ENCODE measurements at regions not wholly inside any gene's neighbourhood (a gene's known extent, or its start where the extent isn't known, plus 50 kb on each side); places are given as distances from the start of the nearest gene placed in this dataset.

DNA sequence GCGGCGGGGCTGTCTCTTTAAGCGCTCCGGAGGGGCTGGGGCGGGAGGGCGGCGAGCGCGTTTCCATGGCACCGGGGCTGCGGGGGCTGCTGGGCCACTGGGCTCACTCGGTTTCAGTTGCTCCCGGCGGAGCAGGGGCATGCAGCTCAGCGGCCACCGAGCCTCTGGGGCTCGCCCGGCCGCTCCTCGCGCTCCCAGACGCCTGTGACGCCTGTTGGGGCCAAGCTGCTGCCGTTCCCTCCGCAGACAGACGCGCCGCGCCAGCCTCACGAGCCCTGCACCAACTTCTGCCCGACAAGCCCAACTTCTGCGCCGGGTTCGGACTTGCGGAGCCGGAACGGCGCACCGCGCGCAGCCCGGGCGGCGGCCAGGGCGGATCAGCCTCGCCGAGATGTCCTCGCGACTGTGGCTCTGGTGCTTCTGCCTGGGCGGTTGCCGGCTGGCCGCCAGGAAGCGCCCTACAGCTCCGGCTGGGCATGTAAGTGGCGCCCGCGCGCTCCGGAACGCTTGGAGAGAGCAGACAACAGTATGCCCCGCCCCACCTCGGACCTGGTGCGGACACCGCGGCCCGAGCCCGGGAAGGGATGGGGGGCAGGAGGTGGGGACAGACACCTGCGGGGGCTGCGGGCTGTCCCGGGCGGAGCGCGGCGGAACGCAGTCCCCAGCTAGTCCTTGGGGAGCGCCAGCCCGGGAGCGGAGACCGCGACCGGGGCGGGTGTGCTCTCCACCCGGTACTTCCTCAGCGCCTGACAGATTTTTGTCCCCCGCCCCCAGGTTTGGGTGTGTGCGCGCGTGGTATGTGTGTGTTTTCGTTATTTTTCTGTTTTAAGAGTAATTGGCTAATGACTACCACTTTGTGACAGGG lies 154.1 kb upstream of the GOLIM4 start (continued):
- TF ChIP-seq, protein P1, sequence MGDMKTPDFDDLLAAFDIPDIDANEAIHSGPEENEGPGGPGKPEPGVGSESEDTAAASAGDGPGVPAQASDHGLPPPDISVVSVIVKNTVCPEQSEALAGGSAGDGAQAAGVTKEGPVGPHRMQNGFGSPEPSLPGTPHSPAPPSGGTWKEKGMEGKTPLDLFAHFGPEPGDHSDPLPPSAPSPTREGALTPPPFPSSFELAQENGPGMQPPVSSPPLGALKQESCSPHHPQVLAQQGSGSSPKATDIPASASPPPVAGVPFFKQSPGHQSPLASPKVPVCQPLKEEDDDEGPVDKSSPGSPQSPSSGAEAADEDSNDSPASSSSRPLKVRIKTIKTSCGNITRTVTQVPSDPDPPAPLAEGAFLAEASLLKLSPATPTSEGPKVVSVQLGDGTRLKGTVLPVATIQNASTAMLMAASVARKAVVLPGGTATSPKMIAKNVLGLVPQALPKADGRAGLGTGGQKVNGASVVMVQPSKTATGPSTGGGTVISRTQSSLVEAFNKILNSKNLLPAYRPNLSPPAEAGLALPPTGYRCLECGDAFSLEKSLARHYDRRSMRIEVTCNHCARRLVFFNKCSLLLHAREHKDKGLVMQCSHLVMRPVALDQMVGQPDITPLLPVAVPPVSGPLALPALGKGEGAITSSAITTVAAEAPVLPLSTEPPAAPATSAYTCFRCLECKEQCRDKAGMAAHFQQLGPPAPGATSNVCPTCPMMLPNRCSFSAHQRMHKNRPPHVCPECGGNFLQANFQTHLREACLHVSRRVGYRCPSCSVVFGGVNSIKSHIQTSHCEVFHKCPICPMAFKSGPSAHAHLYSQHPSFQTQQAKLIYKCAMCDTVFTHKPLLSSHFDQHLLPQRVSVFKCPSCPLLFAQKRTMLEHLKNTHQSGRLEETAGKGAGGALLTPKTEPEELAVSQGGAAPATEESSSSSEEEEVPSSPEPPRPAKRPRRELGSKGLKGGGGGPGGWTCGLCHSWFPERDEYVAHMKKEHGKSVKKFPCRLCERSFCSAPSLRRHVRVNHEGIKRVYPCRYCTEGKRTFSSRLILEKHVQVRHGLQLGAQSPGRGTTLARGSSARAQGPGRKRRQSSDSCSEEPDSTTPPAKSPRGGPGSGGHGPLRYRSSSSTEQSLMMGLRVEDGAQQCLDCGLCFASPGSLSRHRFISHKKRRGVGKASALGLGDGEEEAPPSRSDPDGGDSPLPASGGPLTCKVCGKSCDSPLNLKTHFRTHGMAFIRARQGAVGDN (CRISPR knock-in tag; IDR thresholded peaks at IDR 0.05) = peak; percentile 80
- TF ChIP-seq, protein P2, sequence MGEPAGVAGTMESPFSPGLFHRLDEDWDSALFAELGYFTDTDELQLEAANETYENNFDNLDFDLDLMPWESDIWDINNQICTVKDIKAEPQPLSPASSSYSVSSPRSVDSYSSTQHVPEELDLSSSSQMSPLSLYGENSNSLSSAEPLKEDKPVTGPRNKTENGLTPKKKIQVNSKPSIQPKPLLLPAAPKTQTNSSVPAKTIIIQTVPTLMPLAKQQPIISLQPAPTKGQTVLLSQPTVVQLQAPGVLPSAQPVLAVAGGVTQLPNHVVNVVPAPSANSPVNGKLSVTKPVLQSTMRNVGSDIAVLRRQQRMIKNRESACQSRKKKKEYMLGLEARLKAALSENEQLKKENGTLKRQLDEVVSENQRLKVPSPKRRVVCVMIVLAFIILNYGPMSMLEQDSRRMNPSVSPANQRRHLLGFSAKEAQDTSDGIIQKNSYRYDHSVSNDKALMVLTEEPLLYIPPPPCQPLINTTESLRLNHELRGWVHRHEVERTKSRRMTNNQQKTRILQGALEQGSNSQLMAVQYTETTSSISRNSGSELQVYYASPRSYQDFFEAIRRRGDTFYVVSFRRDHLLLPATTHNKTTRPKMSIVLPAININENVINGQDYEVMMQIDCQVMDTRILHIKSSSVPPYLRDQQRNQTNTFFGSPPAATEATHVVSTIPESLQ (CRISPR knock-in tag; conservative IDR thresholded peaks at IDR 0.05) = no peak
- TF ChIP-seq ZNF264 (CRISPR knock-in tag; IDR thresholded peaks at IDR 0.05) (0 out of 2 replicates have a peak, but pooled peaks have one; percentile 35), THYN1 (CRISPR knock-in tag; IDR thresholded peaks at IDR 0.05; ENCODE audit: borderline replicate concordance, low read depth) (no peak), KDM2A (CRISPR knock-in tag; IDR thresholded peaks at IDR 0.05; ENCODE audit: borderline replicate concordance, low read depth) (peak; percentile 67; the same call in 1 of the 2 replicates), MIER3 (CRISPR knock-in tag; IDR thresholded peaks at IDR 0.05; ENCODE audit: borderline replicate concordance) (no peak), MAFF (IDR thresholded peaks at IDR 0.05; ENCODE audit: low read depth, low read length) (no peak), GLI4 (CRISPR knock-in tag; IDR thresholded peaks at IDR 0.05; ENCODE audit: borderline replicate concordance) (0 out of 2 replicates have a peak, but pooled peaks have one; percentile 35), ZNF121 (CRISPR knock-in tag; IDR thresholded peaks at IDR 0.05) (no peak), ZNF839 (CRISPR knock-in tag; IDR thresholded peaks at IDR 0.05; ENCODE audit: borderline replicate concordance) (no peak), ZKSCAN1 (IDR thresholded peaks at IDR 0.05; ENCODE audit: low read length) (no peak), TBP (CRISPR knock-in tag; IDR thresholded peaks at IDR 0.05) (no peak), CBX2 (IDR thresholded peaks at IDR 0.05; ENCODE audit: low read depth, low read length) (no peak), CBX2 (CRISPR knock-in tag; IDR thresholded peaks at IDR 0.05; ENCODE audit: low read depth) (0 out of 2 replicates have a peak, but pooled peaks have one; percentile 35), ZNF605 (CRISPR knock-in tag; IDR thresholded peaks at IDR 0.05) (no peak), HDAC6 (IDR thresholded peaks at IDR 0.05; ENCODE audit: low read depth, low read length) (no peak; the same call in 1 of the 2 replicates)
- TF ChIP-seq, protein P3, sequence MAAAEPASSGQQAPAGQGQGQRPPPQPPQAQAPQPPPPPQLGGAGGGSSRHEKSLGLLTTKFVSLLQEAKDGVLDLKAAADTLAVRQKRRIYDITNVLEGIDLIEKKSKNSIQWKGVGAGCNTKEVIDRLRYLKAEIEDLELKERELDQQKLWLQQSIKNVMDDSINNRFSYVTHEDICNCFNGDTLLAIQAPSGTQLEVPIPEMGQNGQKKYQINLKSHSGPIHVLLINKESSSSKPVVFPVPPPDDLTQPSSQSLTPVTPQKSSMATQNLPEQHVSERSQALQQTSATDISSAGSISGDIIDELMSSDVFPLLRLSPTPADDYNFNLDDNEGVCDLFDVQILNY (CRISPR knock-in tag; conservative IDR thresholded peaks at IDR 0.05) = peak; percentile 34; the same call in 1 of the 2 replicates
- TF ChIP-seq, protein P4, sequence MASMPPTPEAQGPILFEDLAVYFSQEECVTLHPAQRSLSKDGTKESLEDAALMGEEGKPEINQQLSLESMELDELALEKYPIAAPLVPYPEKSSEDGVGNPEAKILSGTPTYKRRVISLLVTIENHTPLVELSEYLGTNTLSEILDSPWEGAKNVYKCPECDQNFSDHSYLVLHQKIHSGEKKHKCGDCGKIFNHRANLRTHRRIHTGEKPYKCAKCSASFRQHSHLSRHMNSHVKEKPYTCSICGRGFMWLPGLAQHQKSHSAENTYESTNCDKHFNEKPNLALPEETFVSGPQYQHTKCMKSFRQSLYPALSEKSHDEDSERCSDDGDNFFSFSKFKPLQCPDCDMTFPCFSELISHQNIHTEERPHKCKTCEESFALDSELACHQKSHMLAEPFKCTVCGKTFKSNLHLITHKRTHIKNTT (CRISPR knock-in tag; IDR thresholded peaks at IDR 0.05) = no peak
- TF ChIP-seq, protein P5, sequence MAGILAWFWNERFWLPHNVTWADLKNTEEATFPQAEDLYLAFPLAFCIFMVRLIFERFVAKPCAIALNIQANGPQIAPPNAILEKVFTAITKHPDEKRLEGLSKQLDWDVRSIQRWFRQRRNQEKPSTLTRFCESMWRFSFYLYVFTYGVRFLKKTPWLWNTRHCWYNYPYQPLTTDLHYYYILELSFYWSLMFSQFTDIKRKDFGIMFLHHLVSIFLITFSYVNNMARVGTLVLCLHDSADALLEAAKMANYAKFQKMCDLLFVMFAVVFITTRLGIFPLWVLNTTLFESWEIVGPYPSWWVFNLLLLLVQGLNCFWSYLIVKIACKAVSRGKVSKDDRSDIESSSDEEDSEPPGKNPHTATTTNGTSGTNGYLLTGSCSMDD (CRISPR knock-in tag; IDR thresholded peaks at IDR 0.05) = no peak
